OCI-LY3 (cell line): ENCODE measurements at regions not wholly inside any gene's neighbourhood (a gene's known extent, or its start where the extent isn't known, plus 50 kb on each side); places are given as distances from the start of the nearest gene placed in this dataset.

Source experiments
- EZH2phosphoT487 ChIP-seq: fragments of 200-600 bp; shearing (Covaris generic); IDR thresholded peaks from 2 replicates; pipeline ENCODE4 v1.6.1; 2018; ENCODE audit warnings: antibody characterized with exemption, mixed run types, low read depth
- TF ChIP-seq, protein P1 (sequence below): fragments of 200-600, 300-600 bp; sonication (generic); IDR thresholded peaks from 2 replicates; pipeline ENCODE4 v1.5.1; 2014; ENCODE audit warnings: antibody characterized with exemption, low read length, low read depth

GRCh38 chr2:181764095-181764963, 84.0 kb upstream of the NEUROD1 start:
- TF ChIP-seq, protein P1, sequence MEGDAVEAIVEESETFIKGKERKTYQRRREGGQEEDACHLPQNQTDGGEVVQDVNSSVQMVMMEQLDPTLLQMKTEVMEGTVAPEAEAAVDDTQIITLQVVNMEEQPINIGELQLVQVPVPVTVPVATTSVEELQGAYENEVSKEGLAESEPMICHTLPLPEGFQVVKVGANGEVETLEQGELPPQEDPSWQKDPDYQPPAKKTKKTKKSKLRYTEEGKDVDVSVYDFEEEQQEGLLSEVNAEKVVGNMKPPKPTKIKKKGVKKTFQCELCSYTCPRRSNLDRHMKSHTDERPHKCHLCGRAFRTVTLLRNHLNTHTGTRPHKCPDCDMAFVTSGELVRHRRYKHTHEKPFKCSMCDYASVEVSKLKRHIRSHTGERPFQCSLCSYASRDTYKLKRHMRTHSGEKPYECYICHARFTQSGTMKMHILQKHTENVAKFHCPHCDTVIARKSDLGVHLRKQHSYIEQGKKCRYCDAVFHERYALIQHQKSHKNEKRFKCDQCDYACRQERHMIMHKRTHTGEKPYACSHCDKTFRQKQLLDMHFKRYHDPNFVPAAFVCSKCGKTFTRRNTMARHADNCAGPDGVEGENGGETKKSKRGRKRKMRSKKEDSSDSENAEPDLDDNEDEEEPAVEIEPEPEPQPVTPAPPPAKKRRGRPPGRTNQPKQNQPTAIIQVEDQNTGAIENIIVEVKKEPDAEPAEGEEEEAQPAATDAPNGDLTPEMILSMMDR = no peak
- no peak for TF ChIP-seq EZH2phosphoT487
